OCI-LY1 (cell line): ENCODE measurements at regions not wholly inside any gene's neighbourhood (a gene's known extent, or its start where the extent isn't known, plus 50 kb on each side); places are given as distances from the start of the nearest gene placed in this dataset.

Experiments
- H2AFZ ChIP-seq: fragments of 200-600 bp; sonication (generic), shearing (Covaris generic); 2 replicates; pipeline ENCODE4 v1.6.0; 2014; ENCODE audit warnings: antibody characterized with exemption, mild to moderate bottlenecking, low read length
- H3F3A ChIP-seq: fragments of 200-600 bp; sonication (generic), shearing (Covaris generic); 2 replicates; pipeline ENCODE4 v1.6.0; 2014; ENCODE audit warnings: mild to moderate bottlenecking, antibody characterized with exemption, low read length, moderate library complexity; ENCODE audit not compliant: insufficient read depth
- H3K27ac ChIP-seq: fragments of 200-600 bp; sonication (generic); 2 replicates; pipeline ENCODE4 v1.5.1; 2014; ENCODE audit warnings: low read length, mixed run types, mild to moderate bottlenecking, low read depth; ENCODE audit not compliant: poor library complexity, severe bottlenecking
- H3K27me3 ChIP-seq: fragments of 200-600 bp; sonication (generic); 2 replicates; pipeline ENCODE4 v1.6.0; 2014; ENCODE audit warnings: antibody characterized with exemption, mild to moderate bottlenecking, low read length, moderate library complexity; ENCODE audit not compliant: insufficient read depth
- H3K36me3 ChIP-seq: fragments of 200-600 bp; sonication (generic); 2 replicates; pipeline ENCODE4 v1.6.1; 2014; ENCODE audit warnings: mild to moderate bottlenecking, antibody characterized with exemption, low read length, moderate library complexity, mixed read lengths; ENCODE audit not compliant: insufficient read depth
- H3K4me1 ChIP-seq: fragments of 200-600 bp; sonication (generic); 2 replicates; pipeline ENCODE4 v1.5.1; 2014; ENCODE audit warnings: mild to moderate bottlenecking, low read length, moderate library complexity; ENCODE audit not compliant: insufficient read depth, severe bottlenecking
- H3K4me2 ChIP-seq: fragments of 200-600 bp; sonication (generic), shearing (Covaris generic); 2 replicates; pipeline ENCODE4 v1.6.1; 2014; ENCODE audit warnings: low read length
- H3K4me3 ChIP-seq: fragments of 200-600 bp; sonication (generic); 2 replicates; pipeline ENCODE4 v1.5.1; 2014; ENCODE audit warnings: low read length, low read depth, mild to moderate bottlenecking, mixed read lengths; ENCODE audit not compliant: poor library complexity, severe bottlenecking
- H3K79me2 ChIP-seq: fragments of 200-600 bp; shearing (Covaris generic); 2 replicates; pipeline ENCODE4 v1.6.1; 2016; ENCODE audit warnings: mixed run types, low read length, mixed read lengths; ENCODE audit not compliant: insufficient read depth
- H3K9ac ChIP-seq: fragments of 200-600 bp; sonication (generic), shearing (Covaris generic); 2 replicates; pipeline ENCODE4 v1.6.1; 2014; ENCODE audit warnings: mild to moderate bottlenecking, low read length, mixed read lengths
- H3K9me2 ChIP-seq: fragments of 200-600 bp; sonication (generic), shearing (Covaris generic); 2 replicates; pipeline ENCODE4 v1.6.1; 2014; ENCODE audit warnings: low read depth, mild to moderate bottlenecking, low read length, mixed read lengths
- H3K9me3 ChIP-seq: fragments of 200-600 bp; shearing (Covaris generic); 2 replicates; pipeline ENCODE4 v1.6.1; 2014; ENCODE audit warnings: low read length, mixed read lengths
- H4K20me1 ChIP-seq: fragments of 200-600 bp; sonication (generic), shearing (Covaris generic); 2 replicates; pipeline ENCODE4 v1.6.0; 2016; ENCODE audit warnings: mild to moderate bottlenecking, low read length; ENCODE audit not compliant: insufficient read depth
- CTCF ChIP-seq: fragments of 200-600 bp; sonication (generic), shearing (Covaris generic); IDR thresholded peaks from 2 replicates; pipeline ENCODE4 v1.5.1; 2017; ENCODE audit warnings: mild to moderate bottlenecking, antibody characterized with exemption, low read length, moderate library complexity, mixed read lengths
- EZH2 ChIP-seq: fragments of 200-600 bp; sonication (generic), shearing (Covaris generic); IDR thresholded peaks from 2 replicates; pipeline ENCODE4 v1.8.0; 2017; ENCODE audit warnings: borderline replicate concordance, mixed run types, mild to moderate bottlenecking, antibody characterized with exemption, low read length, moderate library complexity, mixed read lengths

GRCh38 chr14:40697231-40697630, 909.4 kb upstream of the LRFN5 start:
- Histone ChIP-seq H3K9ac (no peak overlapping the region), H3K79me2 (no peaks in the 10 kb centered on the region), H3K27ac (no peak overlapping the region), H3K9me3 (peaks cover 5% of the 10 kb centered on the region; the same call in 1 of the 2 replicates), H3K36me3 (no peaks in the 10 kb centered on the region), H3K4me3 (no peak overlapping the region), H3F3A (no peaks in the 10 kb centered on the region), H2AFZ (peak overlapping the region; percentile 46; the same call in 1 of the 2 replicates), H3K4me1 (no peaks in the 10 kb centered on the region), H3K27me3 (no peaks in the 10 kb centered on the region), H4K20me1 (no peaks in the 10 kb centered on the region), H3K4me2 (no peak overlapping the region), H3K9me2 (no peaks in the 10 kb centered on the region)
- TF ChIP-seq CTCF, result no peak
- TF ChIP-seq EZH2, result no peak

DNA sequence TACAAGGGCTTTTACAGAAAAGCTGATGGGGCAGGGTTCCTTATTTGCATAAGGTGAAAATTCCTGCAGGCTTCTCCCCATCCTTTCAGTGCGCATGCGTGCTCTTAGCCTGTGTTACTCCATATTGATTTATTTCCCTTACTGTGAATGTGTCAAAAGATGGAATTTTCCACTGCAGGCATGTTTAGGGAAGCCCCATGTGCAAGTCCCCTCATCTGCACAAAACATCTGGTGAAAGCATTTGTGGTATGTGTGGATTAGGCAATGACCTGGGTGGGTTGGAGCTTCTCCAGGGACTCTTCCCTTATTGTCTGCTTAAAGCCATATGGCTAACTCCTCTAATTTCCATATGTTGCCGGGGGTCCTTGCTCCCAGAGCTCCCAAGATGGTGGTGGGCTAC, 912.7 kb upstream of the LRFN5 start:
- H3K27ac ChIP-seq, result no peak overlapping the region
- H3K4me1 ChIP-seq, result no peaks in the 10 kb centered on the region
- H3K27me3 ChIP-seq, result no peaks in the 10 kb centered on the region
- H3K9me3 ChIP-seq, result peaks cover 5% of the 10 kb centered on the region; the same call in 1 of the 2 replicates
- H4K20me1 ChIP-seq, result no peaks in the 10 kb centered on the region
- no peaks in the 10 kb centered on the region for H3F3A ChIP-seq
- no peak overlapping the region for H2AFZ ChIP-seq
- no peaks in the 10 kb centered on the region for H3K79me2 ChIP-seq
- no peaks in the 10 kb centered on the region for H3K36me3 ChIP-seq
- no peaks in the 10 kb centered on the region for H3K9me2 ChIP-seq
- H3K4me2 ChIP-seq, result no peak overlapping the region
- H3K9ac ChIP-seq, result no peak overlapping the region
- H3K4me3 ChIP-seq, result no peak overlapping the region
- TF ChIP-seq CTCF, result no peak
- no peak for TF ChIP-seq EZH2

GRCh38 chr14:40691066-40691465, 915.6 kb upstream of the LRFN5 start:
- TF ChIP-seq CTCF, result no peak
- no peak for TF ChIP-seq EZH2
- H3F3A ChIP-seq, result no peaks in the 10 kb centered on the region
- H2AFZ ChIP-seq, result no peak overlapping the region
- no peaks in the 10 kb centered on the region for H3K4me1 ChIP-seq
- no peak overlapping the region for H3K4me2 ChIP-seq
- no peaks in the 10 kb centered on the region; the same call in 1 of the 2 replicates for H3K9me2 ChIP-seq
- no peaks in the 10 kb centered on the region for H4K20me1 ChIP-seq
- H3K9me3 ChIP-seq, result peaks cover 5% of the 10 kb centered on the region; the same call in 1 of the 2 replicates
- H3K27ac ChIP-seq, result no peak overlapping the region
- no peaks in the 10 kb centered on the region for H3K36me3 ChIP-seq
- no peaks in the 10 kb centered on the region for H3K27me3 ChIP-seq
- no peak overlapping the region for H3K4me3 ChIP-seq
- H3K9ac ChIP-seq, result no peak overlapping the region
- H3K79me2 ChIP-seq, result no peaks in the 10 kb centered on the region
